COLO829 (cell line): ENCODE measurements at regions not wholly inside any gene's neighbourhood (a gene's known extent, or its start where the extent isn't known, plus 50 kb on each side); places are given as distances from the start of the nearest gene placed in this dataset.

Experiments
- DNase-seq: peaks from one replicate; pipeline ENCODE4 v3.0.0; 2012; ENCODE audit warnings: low spot score

DNA sequence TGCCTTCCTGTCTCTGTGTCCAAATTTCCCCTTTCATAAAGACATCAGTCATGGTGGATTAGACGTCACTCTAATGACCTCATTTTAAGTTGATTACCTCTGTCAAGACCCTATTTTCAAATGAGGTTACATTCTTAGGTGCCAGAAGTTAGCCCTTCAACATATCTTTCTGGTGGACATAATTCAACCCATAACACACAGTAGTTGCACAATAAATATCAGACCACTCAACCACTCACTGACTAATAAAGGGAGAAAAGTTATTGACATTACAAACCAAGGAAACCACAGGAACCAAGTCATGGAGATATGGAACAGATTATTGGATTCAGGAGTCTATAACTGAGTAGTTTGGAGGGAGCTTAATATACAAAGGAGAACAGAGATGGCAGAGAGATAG is 377.4 kb upstream of the ACVR2A start:
- no peak for DNase-seq

- DNase-seq, result no peak
Measured at GRCh38 chr2:147464737-147465357, 380.0 kb upstream of the ACVR2A start.

- DNase-seq, result no peak
Measured at GRCh38 chr2:147463881-147464520, 380.8 kb upstream of the ACVR2A start.

DNA sequence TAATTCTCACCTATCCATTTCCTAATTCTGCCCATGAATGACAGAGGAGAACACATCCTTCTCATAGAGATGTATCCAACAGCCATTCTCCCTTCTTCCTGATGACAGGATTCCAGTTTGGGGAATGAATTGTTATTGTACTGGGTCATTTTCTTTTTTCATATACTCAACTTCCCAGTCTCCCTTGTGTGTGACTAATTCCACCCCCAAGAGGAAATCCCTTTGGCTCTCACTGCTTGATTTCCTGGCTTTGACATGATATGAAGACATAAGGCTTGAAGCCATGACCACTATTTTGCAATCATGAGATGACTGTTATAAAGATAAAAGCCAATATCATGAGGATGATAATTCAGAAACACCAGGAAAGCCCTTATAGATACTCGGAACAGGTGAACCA is 384.7 kb upstream of the ACVR2A start:
- DNase-seq, result no peak

- no peak for DNase-seq
Measured at GRCh38 chr2:147456779-147457178, 388.1 kb upstream of the ACVR2A start.

DNA sequence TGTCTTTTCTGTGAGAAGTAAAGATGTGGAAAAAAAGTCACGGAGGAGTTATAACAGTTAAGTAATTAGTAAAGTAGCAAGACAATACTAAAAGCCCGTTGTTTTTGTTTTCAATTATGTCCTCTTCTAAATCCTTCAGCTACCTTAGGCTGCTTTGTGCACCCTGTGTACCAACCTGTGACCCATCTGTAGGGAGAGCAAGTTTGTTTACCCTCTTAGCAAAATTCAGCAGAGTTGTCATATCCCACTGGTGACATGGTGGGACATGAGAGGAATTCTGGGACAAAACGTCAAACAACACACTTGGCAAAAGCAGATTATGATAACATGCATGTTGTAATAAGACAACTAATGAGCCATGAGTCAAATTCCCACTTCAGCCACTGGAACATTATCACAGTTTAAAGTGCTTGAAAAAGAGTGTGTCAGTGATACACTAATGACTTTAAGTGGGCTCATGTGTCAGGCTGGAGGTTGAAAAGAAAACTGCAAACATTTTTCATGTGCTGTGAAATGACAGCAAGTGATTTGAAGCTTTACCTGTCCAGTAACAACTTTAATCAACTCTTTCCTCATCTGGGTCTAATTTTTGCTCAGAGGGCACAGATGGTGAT is 392.8 kb upstream of the ACVR2A start:
- DNase-seq, result no peak

DNA sequence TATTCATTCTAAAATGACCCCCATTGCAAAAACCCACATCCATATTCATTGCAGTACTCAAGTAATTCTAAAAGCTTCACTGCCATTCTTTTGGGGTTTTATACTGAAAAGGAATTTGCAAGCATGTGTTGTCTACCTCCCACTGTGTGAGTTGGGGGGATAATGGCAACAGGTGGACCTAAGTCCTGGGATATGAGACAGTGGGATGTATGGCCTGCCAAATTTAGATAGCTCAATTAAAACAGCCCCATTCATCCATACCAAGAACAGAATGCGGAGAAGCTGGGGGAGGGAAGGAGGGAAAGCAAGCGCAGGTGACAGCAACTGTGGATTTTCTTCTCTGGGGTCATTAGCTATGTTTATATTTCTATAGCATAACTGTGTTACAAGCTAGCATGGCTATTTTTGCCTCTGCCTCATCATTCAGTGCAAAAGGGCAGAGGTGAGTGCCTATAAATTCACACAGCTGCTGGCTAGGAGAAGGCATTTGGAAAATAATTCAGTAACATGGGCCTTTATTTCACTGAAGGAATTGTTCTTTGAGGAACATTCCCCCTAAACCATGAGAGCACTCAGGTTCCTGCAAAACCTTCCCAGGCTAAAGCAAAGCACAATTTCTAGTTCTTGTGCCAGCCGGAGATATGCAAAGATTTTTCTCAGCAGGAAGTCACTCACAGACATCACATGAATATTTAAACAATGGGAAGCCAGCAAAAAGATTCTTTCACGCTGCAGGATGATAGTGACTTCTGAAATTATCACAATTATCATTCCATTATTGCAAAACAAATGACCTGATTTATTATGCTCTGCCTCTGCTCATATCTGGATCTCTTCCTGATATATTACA is 393.9 kb upstream of the ACVR2A start:
- no peak for DNase-seq

GRCh38 chr2:147449323-147449991 is 395.4 kb upstream of the ACVR2A start:
- DNase-seq, result no peak

- DNase-seq, result no peak
Measured at GRCh38 chr2:147442816-147443215, 402.0 kb upstream of the ACVR2A start.

DNA sequence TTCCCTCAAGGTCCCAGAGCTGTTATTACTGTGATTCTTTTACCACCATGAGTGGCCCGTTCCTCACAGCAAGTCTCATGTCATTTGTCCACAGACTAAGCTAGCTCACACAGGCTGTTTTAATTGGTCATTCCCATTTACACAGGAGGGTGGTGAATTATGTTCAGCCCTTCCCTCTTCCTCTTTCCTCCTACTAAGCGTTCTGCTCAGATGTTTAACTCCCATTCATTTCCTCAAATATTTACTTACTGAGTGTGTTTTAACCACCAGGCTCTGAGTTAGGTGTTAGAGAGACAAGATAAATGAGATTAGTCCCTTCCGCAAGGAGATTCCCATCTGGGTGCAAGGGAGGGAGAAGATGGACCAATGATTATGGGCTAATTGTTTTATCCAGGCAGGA is 403.6 kb upstream of the ACVR2A start:
- DNase-seq, result no peak

DNA sequence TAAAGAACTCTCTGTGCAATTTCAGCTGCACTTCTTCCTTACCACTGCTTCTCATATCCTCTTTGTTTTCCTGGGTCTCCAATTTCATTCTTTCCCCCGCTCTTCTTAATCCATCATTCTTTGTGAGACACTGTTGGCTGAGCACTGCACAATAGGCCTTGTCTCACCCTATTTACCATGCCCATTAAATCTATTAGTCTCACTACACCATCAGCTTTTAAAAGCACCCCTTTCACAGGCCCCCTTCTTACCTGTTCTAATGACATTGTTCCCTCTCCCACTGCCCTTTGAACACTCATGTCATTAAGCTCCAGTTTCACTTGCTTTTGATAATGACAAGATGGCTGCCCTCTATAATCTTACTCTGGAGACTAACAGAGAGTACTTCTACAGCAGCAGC is 404.1 kb upstream of the ACVR2A start:
- no peak for DNase-seq

GRCh38 chr2:147439986-147440385 is 404.8 kb upstream of the ACVR2A start:
- DNase-seq, result no peak

- DNase-seq, result no peak
Measured at GRCh38 chr2:147438882-147439281, 405.9 kb upstream of the ACVR2A start.

- no peak for DNase-seq
Measured at GRCh38 chr2:147433822-147434221, 411.0 kb upstream of the ACVR2A start.

DNA sequence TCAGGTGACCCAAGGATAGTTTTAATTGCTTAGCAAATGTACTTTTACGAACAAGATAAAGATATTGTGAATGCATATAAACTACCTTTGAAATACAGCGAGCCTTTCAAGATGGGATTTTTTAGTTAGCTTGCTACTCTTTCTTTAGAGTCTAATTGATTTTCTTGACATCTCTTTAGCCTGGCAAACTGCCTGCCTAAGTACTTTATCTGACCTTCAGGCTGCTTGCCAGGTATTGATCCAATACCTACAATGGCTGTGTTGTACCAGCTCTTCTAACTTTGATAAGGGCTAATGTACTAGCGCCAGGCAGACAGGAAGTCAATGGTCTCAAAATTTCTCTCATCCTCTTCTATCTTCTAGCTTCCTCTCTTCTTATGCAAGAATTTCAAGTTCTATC is 414.4 kb upstream of the ACVR2A start:
- DNase-seq, result no peak

DNA sequence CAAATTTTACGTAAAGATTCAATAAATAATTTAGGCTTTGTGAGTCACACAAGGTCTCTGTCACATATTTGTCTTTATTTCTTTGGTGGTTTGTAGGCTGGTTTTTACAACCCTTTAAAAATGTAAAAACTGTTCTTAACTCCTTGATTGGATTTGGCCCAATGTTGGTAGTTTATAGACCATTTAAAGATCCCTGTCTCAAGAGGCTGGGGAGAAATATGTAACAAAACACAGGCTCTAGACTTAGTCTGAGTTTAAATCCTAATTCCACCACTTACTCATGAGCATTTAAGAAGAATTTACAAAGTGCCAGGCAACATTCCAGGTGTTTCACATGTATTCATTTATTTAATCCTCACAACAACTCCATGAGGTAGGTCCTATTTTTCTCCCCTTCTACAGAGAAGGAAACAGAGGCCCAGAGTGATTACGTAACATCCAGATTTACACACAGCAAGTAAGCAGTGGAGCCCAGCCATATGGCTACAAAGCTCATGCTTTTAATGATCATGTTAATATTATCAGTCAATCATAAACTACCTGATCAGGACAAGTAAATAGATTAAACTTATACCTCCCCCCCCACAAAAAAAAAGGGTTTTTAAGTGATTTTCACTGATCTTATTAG is 416.6 kb upstream of the ACVR2A start:
- DNase-seq, result no peak

DNA sequence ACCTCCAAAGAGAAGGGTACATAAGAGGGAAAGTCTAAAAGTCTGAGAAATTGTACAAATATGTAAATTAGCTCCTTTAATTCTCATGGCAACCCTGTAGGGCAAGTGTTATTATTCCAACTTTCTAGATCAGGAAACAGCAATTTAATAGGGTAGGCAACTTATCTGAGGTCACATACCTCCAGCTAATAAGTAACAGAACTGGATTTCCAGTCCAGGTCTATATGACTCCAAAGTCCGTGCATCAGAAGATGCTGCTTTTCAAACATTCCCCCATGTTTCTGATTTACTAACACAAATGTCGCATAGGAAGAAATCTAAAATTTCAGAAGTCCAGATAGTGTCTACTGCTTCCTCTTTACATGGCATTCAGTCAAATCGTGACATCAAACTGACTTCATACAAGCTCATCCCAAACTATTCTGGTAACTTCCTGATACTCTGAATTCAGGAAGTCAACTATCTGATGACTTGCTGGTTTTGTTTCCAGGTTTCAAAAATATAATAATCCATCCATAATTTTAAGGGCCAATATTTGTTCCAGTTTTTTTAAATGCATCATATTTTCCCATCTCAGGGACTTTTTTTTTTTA is 419.3 kb upstream of the ACVR2A start:
- no peak for DNase-seq

- no peak for DNase-seq
Measured at GRCh38 chr2:147424766-147425165, 420.1 kb upstream of the ACVR2A start.

DNA sequence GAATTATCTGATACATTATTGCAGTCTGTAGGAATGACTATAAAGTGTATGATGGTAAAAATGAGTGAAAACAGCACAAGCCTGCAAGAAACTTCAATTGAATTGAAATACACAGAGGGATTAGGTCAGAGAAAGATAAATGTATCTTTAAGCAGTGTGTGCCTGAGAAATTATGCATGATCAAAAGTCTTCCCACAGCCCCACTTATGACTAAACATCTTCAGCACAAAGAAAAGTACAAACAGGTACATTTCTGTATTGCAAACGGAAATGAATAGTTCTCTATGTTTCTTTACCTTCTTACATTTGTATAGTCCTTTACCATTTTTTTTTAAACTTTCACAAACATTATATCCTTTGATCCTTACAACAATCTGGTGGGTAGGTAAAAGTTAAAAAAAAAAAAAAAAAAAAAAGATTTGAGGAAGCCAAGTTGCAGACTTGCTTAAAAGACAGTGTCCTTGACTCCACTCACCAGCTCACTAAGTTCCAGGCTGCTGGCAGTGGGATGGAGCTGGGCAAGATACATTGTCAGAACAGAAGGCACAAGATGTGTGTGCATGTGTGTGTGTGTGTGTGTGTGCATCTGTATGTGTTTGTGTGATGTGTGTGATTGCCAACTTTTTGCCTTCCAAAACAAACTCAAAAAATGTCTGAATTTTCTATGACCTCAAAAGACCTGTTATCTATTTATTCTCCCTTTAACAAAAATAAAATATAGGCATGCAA is 423.7 kb upstream of the ACVR2A start:
- no peak for DNase-seq

DNA sequence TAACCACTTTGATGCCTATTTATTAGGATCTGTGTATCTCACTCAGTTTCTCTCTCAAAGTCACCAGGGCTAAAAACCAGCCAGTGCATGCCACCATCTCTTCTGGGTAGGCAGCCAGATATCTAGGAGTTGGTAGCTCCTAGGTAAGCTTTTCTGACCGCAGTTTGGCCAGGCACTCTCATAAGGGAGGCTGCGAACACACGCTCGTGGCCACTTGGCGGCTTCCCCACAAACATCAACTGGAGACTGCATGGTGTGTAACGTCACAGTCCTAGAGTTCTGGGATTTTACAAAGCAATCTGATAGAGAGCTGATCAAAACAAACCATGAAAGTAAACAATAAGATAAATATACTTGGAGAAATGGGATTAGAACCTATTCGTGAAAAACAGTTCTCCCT is 424.3 kb upstream of the ACVR2A start:
- no peak for DNase-seq

DNA sequence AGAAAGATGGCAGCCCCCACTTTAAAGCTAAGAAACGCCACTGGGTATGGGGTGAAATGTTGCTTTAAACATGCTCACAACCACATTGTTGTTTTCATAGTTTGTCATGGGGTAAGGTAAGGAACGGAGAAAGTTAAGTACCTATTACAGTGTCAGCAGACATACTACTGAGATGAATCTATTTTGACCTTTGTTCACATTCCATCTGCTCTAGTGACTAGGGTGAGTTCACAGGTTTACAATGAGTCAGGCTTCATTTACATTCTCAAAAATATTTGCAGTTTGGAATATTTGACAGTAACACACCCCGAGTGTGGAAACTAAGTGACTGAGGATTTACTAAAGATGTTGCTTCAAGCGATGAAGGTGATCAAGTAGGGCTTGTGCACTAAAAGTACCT is 428.7 kb upstream of the ACVR2A start:
- no peak for DNase-seq
